ENCODE measurements at regions not wholly inside any gene's neighbourhood (a gene's known extent, or its start where the extent isn't known, plus 50 kb on each side); places are given as distances from the start of the nearest gene placed in this dataset.

DNA sequence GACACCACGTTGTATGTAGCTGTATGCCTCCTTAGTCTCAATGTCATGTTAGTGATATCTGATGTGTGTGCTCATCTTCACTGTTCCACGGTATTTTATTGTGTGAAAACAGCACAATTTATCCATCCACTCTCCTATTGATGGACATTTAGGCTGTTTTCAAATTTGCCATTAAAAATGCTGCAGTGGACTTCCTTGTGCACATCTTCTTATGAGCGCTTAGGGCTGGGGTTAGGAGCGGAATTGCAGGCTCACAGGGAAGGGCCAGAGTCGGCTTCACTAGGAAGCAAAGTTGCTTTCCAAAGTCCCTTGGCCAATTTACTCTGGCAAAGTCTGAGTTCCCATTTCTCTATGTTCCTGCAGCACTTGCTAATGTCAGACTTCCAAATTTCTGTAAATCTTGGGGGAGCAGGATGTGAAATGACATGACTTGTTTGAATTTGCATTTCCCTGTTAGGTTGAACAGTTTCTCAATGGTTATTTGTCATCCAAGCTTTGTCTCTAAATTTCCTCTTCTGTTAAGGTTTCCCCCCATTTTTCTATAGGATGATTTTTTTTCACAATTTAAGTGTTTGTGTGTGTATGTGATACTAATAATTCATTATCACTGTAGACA is 75.4 kb downstream of the MYEOV start:
- H3K4me1 Mint-ChIP-seq, result no peaks in the 10 kb centered on the region
- Histone ChIP-seq H3K9me3 (ENCODE audit: control insufficient read depth, low read length) (peaks cover 10% of the 10 kb centered on the region), H3K4me1 (ENCODE audit: control insufficient read depth, insufficient read depth, low read length) (no peaks in the 10 kb centered on the region), H3K36me3 (ENCODE audit: control insufficient read depth, insufficient read depth, low read length) (no peaks in the 10 kb centered on the region), H3K4me3 (ENCODE audit: low read length) (no peak overlapping the region), H3K9ac (ENCODE audit: extremely low read depth, low read length, poor library complexity, severe bottlenecking) (no peak overlapping the region), H3K27me3 (ENCODE audit: control insufficient read depth, insufficient read depth, low read length, poor library complexity, severe bottlenecking) (no peaks in the 10 kb centered on the region), H3K27ac (ENCODE audit: low read depth, low read length) (no peak overlapping the region)
- no peak overlapping the region for H3K27ac Mint-ChIP-seq
- H3K36me3 Mint-ChIP-seq (ENCODE audit: low read depth), result no peaks in the 10 kb centered on the region
- peaks cover 14% of the 10 kb centered on the region for H3K9me3 Mint-ChIP-seq
- TF ChIP-seq, protein P1, sequence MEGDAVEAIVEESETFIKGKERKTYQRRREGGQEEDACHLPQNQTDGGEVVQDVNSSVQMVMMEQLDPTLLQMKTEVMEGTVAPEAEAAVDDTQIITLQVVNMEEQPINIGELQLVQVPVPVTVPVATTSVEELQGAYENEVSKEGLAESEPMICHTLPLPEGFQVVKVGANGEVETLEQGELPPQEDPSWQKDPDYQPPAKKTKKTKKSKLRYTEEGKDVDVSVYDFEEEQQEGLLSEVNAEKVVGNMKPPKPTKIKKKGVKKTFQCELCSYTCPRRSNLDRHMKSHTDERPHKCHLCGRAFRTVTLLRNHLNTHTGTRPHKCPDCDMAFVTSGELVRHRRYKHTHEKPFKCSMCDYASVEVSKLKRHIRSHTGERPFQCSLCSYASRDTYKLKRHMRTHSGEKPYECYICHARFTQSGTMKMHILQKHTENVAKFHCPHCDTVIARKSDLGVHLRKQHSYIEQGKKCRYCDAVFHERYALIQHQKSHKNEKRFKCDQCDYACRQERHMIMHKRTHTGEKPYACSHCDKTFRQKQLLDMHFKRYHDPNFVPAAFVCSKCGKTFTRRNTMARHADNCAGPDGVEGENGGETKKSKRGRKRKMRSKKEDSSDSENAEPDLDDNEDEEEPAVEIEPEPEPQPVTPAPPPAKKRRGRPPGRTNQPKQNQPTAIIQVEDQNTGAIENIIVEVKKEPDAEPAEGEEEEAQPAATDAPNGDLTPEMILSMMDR (conservative IDR thresholded peaks at IDR 0.05), result no peak
- no peak overlapping the region for H3K4me3 Mint-ChIP-seq
- peak; percentile 24 for DNase-seq
- peaks cover 9% of the 10 kb centered on the region for H3K27me3 Mint-ChIP-seq (ENCODE audit: insufficient read depth)
- WGBS, 2 experiments (ENCODE audit: insufficient coverage in 1 of 2, insufficient read length in 1 of 2), result 93 to 96% methylated on average over 4 to 5 of the region's 5 CpGs

DNA sequence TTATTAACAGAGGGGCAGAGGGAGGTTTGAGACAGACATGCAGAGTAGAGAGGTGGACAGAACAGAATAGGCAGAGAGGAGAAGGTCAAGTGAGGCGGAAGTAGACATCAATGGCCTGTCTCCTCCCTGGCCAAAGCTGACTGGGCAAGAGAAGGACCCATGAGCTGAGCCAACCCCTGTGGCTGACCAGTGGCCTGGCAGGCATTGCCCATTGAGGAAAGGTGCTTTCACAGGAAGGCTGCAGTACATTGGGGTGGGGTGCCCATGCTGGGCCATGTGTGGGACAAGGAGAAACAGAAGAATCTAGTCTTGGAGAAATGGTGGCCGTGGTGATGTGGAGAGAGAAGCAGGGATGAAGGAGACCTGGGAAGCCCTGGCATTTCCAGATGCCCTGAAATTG is 76.0 kb downstream of the MYEOV start:
- Mint-ChIP-seq H3K9me3 (peaks cover 14% of the 10 kb centered on the region), H3K27ac (no peak overlapping the region), H3K27me3 (ENCODE audit: insufficient read depth) (peaks cover 9% of the 10 kb centered on the region), H3K4me3 (no peak overlapping the region), H3K36me3 (ENCODE audit: low read depth) (no peaks in the 10 kb centered on the region), H3K4me1 (no peaks in the 10 kb centered on the region)
- Histone ChIP-seq H3K27me3 (ENCODE audit: control insufficient read depth, insufficient read depth, low read length, poor library complexity, severe bottlenecking) (no peaks in the 10 kb centered on the region), H3K9ac (ENCODE audit: extremely low read depth, low read length, poor library complexity, severe bottlenecking) (no peak overlapping the region), H3K36me3 (ENCODE audit: control insufficient read depth, insufficient read depth, low read length) (no peaks in the 10 kb centered on the region), H3K27ac (ENCODE audit: low read depth, low read length) (no peak overlapping the region), H3K4me3 (ENCODE audit: low read length) (no peak overlapping the region), H3K9me3 (ENCODE audit: control insufficient read depth, low read length) (peaks cover 10% of the 10 kb centered on the region), H3K4me1 (ENCODE audit: control insufficient read depth, insufficient read depth, low read length) (no peaks in the 10 kb centered on the region)
- TF ChIP-seq, protein P1 (conservative IDR thresholded peaks at IDR 0.05), result no peak
- peak; percentile 8 for DNase-seq
- 81 to 100% methylated on average over 1 to 2 of the region's 2 CpGs for WGBS, 2 experiments (ENCODE audit: insufficient coverage in 1 of 2, insufficient read length in 1 of 2)

DNA sequence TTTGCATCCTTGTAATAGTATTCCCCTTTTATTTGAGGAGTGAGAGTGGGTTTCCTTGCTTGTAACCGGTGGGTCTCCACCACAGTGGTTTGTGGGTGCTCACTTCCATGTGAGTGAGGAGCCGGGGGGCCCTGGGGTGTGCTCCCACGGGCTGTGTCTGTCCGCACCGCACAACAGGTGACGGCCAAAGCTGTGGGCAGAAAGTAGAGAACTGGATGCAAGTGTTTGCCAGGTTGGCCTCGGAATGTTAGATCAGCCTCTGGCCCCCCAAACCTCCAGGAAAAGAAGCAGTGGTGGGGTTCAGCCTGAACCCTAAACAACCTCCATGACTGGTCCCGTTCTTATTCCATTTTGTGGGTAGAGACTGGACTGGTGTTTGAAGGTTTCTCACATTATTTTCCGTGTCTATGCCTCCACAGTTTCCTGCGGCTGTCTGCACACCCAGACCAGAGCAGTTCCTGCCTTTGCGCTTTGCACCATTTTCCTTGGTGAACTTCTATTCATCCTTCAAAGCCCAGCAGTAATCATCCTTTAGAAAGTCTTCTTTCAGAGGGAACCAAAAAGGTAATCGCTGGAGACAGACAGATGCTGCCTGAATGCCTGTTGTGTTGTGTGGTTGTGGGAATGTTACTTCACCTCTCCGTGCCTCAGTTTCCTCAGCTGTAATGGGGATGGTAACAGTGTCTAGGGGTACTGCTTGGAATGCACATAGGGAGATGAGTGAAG is 77.2 kb downstream of the MYEOV start:
- Histone ChIP-seq H3K4me1 (ENCODE audit: control insufficient read depth, insufficient read depth, low read length) (no peaks in the 10 kb centered on the region), H3K4me3 (ENCODE audit: low read length) (no peak overlapping the region), H3K27ac (ENCODE audit: low read depth, low read length) (no peak overlapping the region), H3K36me3 (ENCODE audit: control insufficient read depth, insufficient read depth, low read length) (no peaks in the 10 kb centered on the region), H3K9me3 (ENCODE audit: control insufficient read depth, low read length) (peaks cover 10% of the 10 kb centered on the region), H3K9ac (ENCODE audit: extremely low read depth, low read length, poor library complexity, severe bottlenecking) (no peak overlapping the region), H3K27me3 (ENCODE audit: control insufficient read depth, insufficient read depth, low read length, poor library complexity, severe bottlenecking) (no peaks in the 10 kb centered on the region)
- DNase-seq, result peak; percentile 6
- Mint-ChIP-seq H3K27ac (no peak overlapping the region), H3K36me3 (ENCODE audit: low read depth) (no peaks in the 10 kb centered on the region), H3K4me1 (no peaks in the 10 kb centered on the region), H3K4me3 (no peak overlapping the region), H3K27me3 (ENCODE audit: insufficient read depth) (peaks cover 9% of the 10 kb centered on the region), H3K9me3 (peaks cover 14% of the 10 kb centered on the region)
- TF ChIP-seq, protein P1 (conservative IDR thresholded peaks at IDR 0.05), result no peak
- WGBS, 2 experiments (ENCODE audit: insufficient coverage in 1 of 2, insufficient read length in 1 of 2), result 91 to 93% methylated on average over 6 to 13 of the region's 13 CpGs

Data from endodermal cell (in vitro differentiated cells).